ENCODE measurements at regions not wholly inside any gene's neighbourhood (a gene's known extent, or its start where the extent isn't known, plus 50 kb on each side); places are given as distances from the start of the nearest gene placed in this dataset.

- DNase-seq = no peak
- Mint-ChIP-seq H3K9me3 (no peaks in the 10 kb centered on the region), H3K27ac (no peak overlapping the region), H3K4me1 (no peaks in the 10 kb centered on the region), H3K4me3 (no peak overlapping the region), H3K36me3 (ENCODE audit: low read depth) (no peaks in the 10 kb centered on the region), H3K27me3 (ENCODE audit: insufficient read depth) (no peaks in the 10 kb centered on the region)
- H3K27me3 ChIP-seq (ENCODE audit: control insufficient read depth, insufficient read depth, low read length, poor library complexity, severe bottlenecking) = no peaks in the 10 kb centered on the region
- H3K36me3 ChIP-seq (ENCODE audit: control insufficient read depth, insufficient read depth, low read length) = no peaks in the 10 kb centered on the region
- no peak overlapping the region for H3K4me3 ChIP-seq (ENCODE audit: low read length)
- no peaks in the 10 kb centered on the region for H3K4me1 ChIP-seq (ENCODE audit: control insufficient read depth, insufficient read depth, low read length)
- no peak for TF ChIP-seq CTCF (conservative IDR thresholded peaks at IDR 0.05)
- 95% methylated on average over 1 of the region's 3 CpGs; no CpG with 5 or more reads in 1 of the 2 experiments for WGBS, 2 experiments (ENCODE audit: insufficient coverage in 1 of 2, insufficient read length in 1 of 2)
- H3K27ac ChIP-seq (ENCODE audit: low read depth, low read length) = no peak overlapping the region
- no peaks in the 10 kb centered on the region for H3K9me3 ChIP-seq (ENCODE audit: control insufficient read depth, low read length)
- no peak overlapping the region for H3K9ac ChIP-seq (ENCODE audit: extremely low read depth, low read length, poor library complexity, severe bottlenecking)
These were observed 298.0 kb upstream of the TET2 start for GRCh38 chr4:104848597-104849225.

- H3K9me3 Mint-ChIP-seq = no peaks in the 10 kb centered on the region
- Histone ChIP-seq H3K9ac (ENCODE audit: extremely low read depth, low read length, poor library complexity, severe bottlenecking) (no peak overlapping the region), H3K4me1 (ENCODE audit: control insufficient read depth, insufficient read depth, low read length) (no peaks in the 10 kb centered on the region), H3K27ac (ENCODE audit: low read depth, low read length) (no peak overlapping the region), H3K27me3 (ENCODE audit: control insufficient read depth, insufficient read depth, low read length, poor library complexity, severe bottlenecking) (no peaks in the 10 kb centered on the region), H3K9me3 (ENCODE audit: control insufficient read depth, low read length) (peaks cover 12% of the 10 kb centered on the region), H3K4me3 (ENCODE audit: low read length) (no peak overlapping the region), H3K36me3 (ENCODE audit: control insufficient read depth, insufficient read depth, low read length) (no peaks in the 10 kb centered on the region)
- H3K4me3 Mint-ChIP-seq = no peak overlapping the region
- TF ChIP-seq CTCF (conservative IDR thresholded peaks at IDR 0.05) = no peak
- WGBS, 2 experiments (ENCODE audit: insufficient coverage in 1 of 2, insufficient read length in 1 of 2) = 85 to 91% methylated on average over 6 to 10 of the region's 10 CpGs
- no peaks in the 10 kb centered on the region for H3K36me3 Mint-ChIP-seq (ENCODE audit: low read depth)
- peak; percentile 44 for DNase-seq
- H3K4me1 Mint-ChIP-seq = peaks cover 2% of the 10 kb centered on the region
- no peak overlapping the region for H3K27ac Mint-ChIP-seq
- H3K27me3 Mint-ChIP-seq (ENCODE audit: insufficient read depth) = no peaks in the 10 kb centered on the region
These were observed 287.0 kb upstream of the TET2 start for GRCh38 chr4:104859601-104860237.

- WGBS, 2 experiments (ENCODE audit: insufficient coverage in 1 of 2, insufficient read length in 1 of 2) = 51 to 52% methylated on average over 2 to 3 of the region's 4 CpGs
- H3K36me3 Mint-ChIP-seq (ENCODE audit: low read depth) = no peaks in the 10 kb centered on the region
- no peaks in the 10 kb centered on the region for H3K4me1 ChIP-seq (ENCODE audit: control insufficient read depth, insufficient read depth, low read length)
- no peaks in the 10 kb centered on the region for H3K36me3 ChIP-seq (ENCODE audit: control insufficient read depth, insufficient read depth, low read length)
- H3K4me3 ChIP-seq (ENCODE audit: low read length) = no peak overlapping the region
- no peak overlapping the region for H3K27ac ChIP-seq (ENCODE audit: low read depth, low read length)
- H3K9me3 Mint-ChIP-seq = no peaks in the 10 kb centered on the region
- H3K9ac ChIP-seq (ENCODE audit: extremely low read depth, low read length, poor library complexity, severe bottlenecking) = no peak overlapping the region
- DNase-seq = peak; percentile 87
- no peak overlapping the region for H3K27ac Mint-ChIP-seq
- TF ChIP-seq CTCF (conservative IDR thresholded peaks at IDR 0.05) = peak; percentile 93
- H3K4me3 Mint-ChIP-seq = no peak overlapping the region
- peaks cover 2% of the 10 kb centered on the region for H3K4me1 Mint-ChIP-seq
- no peaks in the 10 kb centered on the region for H3K27me3 Mint-ChIP-seq (ENCODE audit: insufficient read depth)
- H3K9me3 ChIP-seq (ENCODE audit: control insufficient read depth, low read length) = peaks cover 12% of the 10 kb centered on the region
- no peaks in the 10 kb centered on the region for H3K27me3 ChIP-seq (ENCODE audit: control insufficient read depth, insufficient read depth, low read length, poor library complexity, severe bottlenecking)
These were observed 286.2 kb upstream of the TET2 start for GRCh38 chr4:104860238-104861123.
